Peyer's patch (tissue), 4 donors: ENCODE measurements at regions not wholly inside any gene's neighbourhood (a gene's known extent, or its start where the extent isn't known, plus 50 kb on each side); places are given as distances from the start of the nearest gene placed in this dataset.
A peak's percentile ranks its signal among the peaks of the same experiment; 100 is the strongest.

Experiments
- DNase-seq, 3 donors: peaks; one replicate each; pipeline ENCODE4 v3.0.0-alpha.2; 2017 to 2019
- H3K27ac ChIP-seq, 4 donors: fragments of 200-600 bp; sonication (generic); one replicate each; pipeline ENCODE4 v1.5.1; 2016 to 2019
- H3K27me3 ChIP-seq, 2 donors: fragments of 200-600 bp; sonication (generic); one replicate each; pipeline ENCODE4 v1.5.1; 2019
- H3K36me3 ChIP-seq, 3 donors: fragments of 200-600 bp; sonication (generic); one replicate each; pipeline ENCODE4 v1.5.1; 2016 to 2019
- H3K4me1 ChIP-seq, 4 donors: fragments of 200-600 bp; sonication (generic); one replicate each; pipeline ENCODE4 v1.5.1; 2016 to 2019
- H3K4me3 ChIP-seq, 4 donors: fragments of 200-600 bp; sonication (generic); 1 replicate in 3 of 4; 2 replicates in 1 of 4; pipeline ENCODE4 v1.5.1; 2016 to 2019; ENCODE audit warnings: mild to moderate bottlenecking in 1 of 4
- H3K9me3 ChIP-seq, 4 donors: fragments of 200-600 bp; sonication (generic); one replicate each; pipeline ENCODE4 v1.5.1; 2016 to 2019; ENCODE audit warnings: mild to moderate bottlenecking in 1 of 4
- POLR2A ChIP-seq, 2 donors: fragments of 450-650 bp; IDR thresholded peaks; one replicate each; pipeline ENCODE4 v1.5.1; 2017; ENCODE audit warnings: antibody characterized with exemption in 2 of 2, mild to moderate bottlenecking in 2 of 2, moderate library complexity in 2 of 2
- TF ChIP-seq, protein P1 (sequence below), 6 experiments: fragments of 450-650 bp in 4 of 6; fragments of 200-600 bp in 2 of 6; sonication (generic) in 1 of 6; IDR thresholded peaks; one replicate each; pipeline ENCODE4 v1.5.1; 2017 to 2019; ENCODE audit warnings: antibody characterized with exemption in 6 of 6, mild to moderate bottlenecking in 3 of 6, moderate library complexity in 1 of 6

DNA sequence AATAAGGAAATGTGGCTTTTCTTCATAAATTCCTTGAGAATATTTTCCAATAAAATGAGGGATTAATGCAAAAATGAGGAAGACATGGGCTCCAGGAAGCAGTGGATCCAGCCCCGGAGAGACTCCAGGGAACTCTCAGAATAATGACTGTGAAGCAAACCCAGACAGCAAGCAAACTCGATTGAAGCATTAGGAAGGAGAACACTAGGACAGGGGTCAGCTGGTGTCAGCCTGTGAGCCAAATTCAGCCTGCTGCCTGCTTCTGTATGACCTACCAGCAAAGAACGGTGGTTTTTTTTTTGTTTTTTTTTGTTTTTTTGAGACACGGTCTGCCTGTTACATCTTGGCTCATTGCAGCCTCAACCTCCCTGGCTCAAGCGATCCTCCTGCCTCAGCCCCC, 133.9 kb upstream of the FOXN2 start:
- DNase-seq, result no peak
- no peak overlapping the region for H3K27ac ChIP-seq
- H3K9me3 ChIP-seq, result no peaks in the 10 kb centered on the region
- H3K36me3 ChIP-seq, result no peaks in the 10 kb centered on the region
- no peaks in the 10 kb centered on the region for H3K4me1 ChIP-seq
- TF ChIP-seq, protein P1, sequence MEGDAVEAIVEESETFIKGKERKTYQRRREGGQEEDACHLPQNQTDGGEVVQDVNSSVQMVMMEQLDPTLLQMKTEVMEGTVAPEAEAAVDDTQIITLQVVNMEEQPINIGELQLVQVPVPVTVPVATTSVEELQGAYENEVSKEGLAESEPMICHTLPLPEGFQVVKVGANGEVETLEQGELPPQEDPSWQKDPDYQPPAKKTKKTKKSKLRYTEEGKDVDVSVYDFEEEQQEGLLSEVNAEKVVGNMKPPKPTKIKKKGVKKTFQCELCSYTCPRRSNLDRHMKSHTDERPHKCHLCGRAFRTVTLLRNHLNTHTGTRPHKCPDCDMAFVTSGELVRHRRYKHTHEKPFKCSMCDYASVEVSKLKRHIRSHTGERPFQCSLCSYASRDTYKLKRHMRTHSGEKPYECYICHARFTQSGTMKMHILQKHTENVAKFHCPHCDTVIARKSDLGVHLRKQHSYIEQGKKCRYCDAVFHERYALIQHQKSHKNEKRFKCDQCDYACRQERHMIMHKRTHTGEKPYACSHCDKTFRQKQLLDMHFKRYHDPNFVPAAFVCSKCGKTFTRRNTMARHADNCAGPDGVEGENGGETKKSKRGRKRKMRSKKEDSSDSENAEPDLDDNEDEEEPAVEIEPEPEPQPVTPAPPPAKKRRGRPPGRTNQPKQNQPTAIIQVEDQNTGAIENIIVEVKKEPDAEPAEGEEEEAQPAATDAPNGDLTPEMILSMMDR (IDR thresholded peaks at IDR 0.05), result no peak
- no peak for TF ChIP-seq POLR2A (IDR thresholded peaks at IDR 0.05)
- H3K4me3 ChIP-seq, result no peak overlapping the region
- no peaks in the 10 kb centered on the region for H3K27me3 ChIP-seq

DNA sequence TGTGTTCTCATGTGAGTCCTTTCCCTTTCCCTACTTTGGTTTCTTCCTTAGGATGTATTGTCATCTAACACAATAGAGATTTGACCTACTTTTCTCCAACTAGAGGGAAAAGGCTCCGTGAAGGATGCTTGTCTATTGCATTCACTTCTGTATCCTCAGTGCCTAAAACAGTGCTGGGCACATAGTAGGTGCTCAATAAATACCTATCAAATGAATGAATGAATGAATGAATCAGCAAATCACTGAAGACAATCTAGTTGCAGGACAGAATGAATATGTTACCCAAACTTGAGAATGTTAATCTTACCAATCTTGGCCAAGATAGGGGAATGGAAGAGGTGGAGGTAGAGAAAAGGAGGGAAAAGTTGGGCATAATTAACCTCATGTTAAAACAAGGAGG, 131.2 kb upstream of the FOXN2 start:
- Histone ChIP-seq H3K36me3 (no peaks in the 10 kb centered on the region), H3K4me3 (no peak overlapping the region), H3K27me3 (no peaks in the 10 kb centered on the region), H3K27ac (no peak overlapping the region), H3K9me3 (no peaks in the 10 kb centered on the region), H3K4me1 (no peaks in the 10 kb centered on the region)
- TF ChIP-seq POLR2A (IDR thresholded peaks at IDR 0.05), result no peak
- TF ChIP-seq, protein P1 (IDR thresholded peaks at IDR 0.05), result no peak
- DNase-seq, result no peak

DNA sequence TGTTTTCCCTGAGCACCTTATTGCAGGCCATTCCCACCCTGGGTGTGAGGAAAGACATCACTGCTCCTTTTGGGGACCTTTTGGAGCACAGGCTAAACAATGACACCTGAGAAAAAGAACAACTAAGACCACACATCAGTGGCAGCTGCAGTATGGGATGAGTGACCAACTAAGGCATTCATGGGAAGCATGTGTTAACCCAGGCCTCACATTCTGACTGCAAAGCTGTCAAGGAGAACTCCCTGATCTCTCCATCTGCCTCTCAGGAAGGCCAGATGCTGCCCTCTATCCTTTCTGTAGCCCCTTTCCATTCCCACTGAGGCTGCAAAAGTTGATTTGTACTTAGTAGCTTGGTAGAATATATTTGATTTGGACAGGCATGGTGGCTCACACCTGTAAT, 130.5 kb upstream of the FOXN2 start:
- Histone ChIP-seq H3K4me3 (no peak overlapping the region), H3K9me3 (no peaks in the 10 kb centered on the region), H3K27ac (no peak overlapping the region), H3K36me3 (no peaks in the 10 kb centered on the region), H3K27me3 (no peaks in the 10 kb centered on the region), H3K4me1 (no peaks in the 10 kb centered on the region)
- no peak for DNase-seq
- TF ChIP-seq, protein P1 (IDR thresholded peaks at IDR 0.05), result no peak
- no peak for TF ChIP-seq POLR2A (IDR thresholded peaks at IDR 0.05)

DNA sequence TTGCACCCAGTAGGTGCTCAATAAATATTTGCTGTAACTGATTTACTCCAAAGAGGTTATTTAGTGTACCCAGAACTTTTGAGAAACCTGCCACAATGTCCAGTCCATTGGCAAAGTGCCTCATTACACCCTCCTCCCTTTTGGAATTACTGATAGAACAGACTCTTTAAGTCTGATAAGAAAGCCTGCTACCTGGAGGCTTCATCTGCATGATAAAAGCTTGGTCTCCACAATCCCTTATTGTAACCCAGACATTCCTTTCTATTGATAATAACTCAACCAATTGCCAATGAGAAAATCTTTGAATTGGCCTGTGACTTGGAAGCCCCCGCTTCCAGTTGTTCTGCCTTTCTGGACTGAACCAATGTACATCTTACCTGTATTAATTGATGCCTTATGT, 127.0 kb upstream of the FOXN2 start:
- Histone ChIP-seq H3K27me3 (no peaks in the 10 kb centered on the region), H3K4me3 (no peak overlapping the region), H3K9me3 (no peaks in the 10 kb centered on the region), H3K27ac (no peak overlapping the region), H3K36me3 (no peaks in the 10 kb centered on the region), H3K4me1 (no peaks in the 10 kb centered on the region)
- TF ChIP-seq POLR2A (IDR thresholded peaks at IDR 0.05), result no peak
- TF ChIP-seq, protein P1 (IDR thresholded peaks at IDR 0.05), result no peak
- no peak for DNase-seq

DNA sequence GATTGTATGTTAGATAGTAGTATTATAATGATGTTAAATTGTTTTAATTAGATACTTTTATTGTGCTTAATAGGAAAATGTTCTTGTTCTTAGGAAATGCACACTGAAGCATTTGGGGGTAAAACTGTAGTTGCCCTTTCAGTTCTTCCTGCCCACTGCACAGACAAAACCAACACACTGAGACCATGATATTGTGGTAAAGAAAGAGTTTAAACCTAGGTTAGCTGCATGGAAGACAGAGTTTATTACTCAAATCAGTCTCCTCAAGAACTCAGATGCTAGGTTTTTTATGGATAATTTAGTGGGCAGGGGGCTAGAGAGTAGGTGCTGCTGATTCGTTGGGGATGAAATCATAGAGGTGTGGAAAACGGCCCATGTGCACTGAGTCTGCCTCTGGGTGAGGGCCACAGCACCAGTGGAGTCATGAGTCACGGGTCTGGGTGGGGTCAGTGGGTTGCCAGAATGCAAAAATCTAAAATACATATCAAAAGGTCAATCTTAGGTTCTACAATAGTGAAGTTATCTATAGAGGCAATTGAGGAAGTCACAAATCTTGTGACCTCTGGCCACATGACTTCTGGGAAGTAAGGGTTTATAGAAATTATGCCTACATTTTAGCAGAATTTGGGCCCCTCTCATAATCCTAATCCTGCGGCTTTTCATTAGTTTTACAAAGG, 124.8 kb upstream of the FOXN2 start:
- no peaks in the 10 kb centered on the region for H3K9me3 ChIP-seq

More for the DNA sequence above, 124.8 kb upstream of the FOXN2 start:
- no peak for TF ChIP-seq POLR2A (IDR thresholded peaks at IDR 0.05)
- TF ChIP-seq, protein P1 (IDR thresholded peaks at IDR 0.05), result no peak
- no peak overlapping the region for H3K27ac ChIP-seq
- no peak overlapping the region for H3K4me3 ChIP-seq
- peak in 2 of 3 donors; percentile 17 to 47 for DNase-seq
- H3K36me3 ChIP-seq, result no peaks in the 10 kb centered on the region
- H3K4me1 ChIP-seq, result no peaks in the 10 kb centered on the region
- no peaks in the 10 kb centered on the region for H3K27me3 ChIP-seq
